NT2/D1 (cell line): ENCODE measurements at regions not wholly inside any gene's neighbourhood (a gene's known extent, or its start where the extent isn't known, plus 50 kb on each side); places are given as distances from the start of the nearest gene placed in this dataset.

ENCODE experiments used
- YY1 ChIP-seq: IDR thresholded peaks from 2 replicates; pipeline ENCODE4 v1.6.1; 2011; ENCODE audit not compliant: insufficient read length, insufficient read depth
- ZNF274 ChIP-seq: IDR thresholded peaks from 2 replicates; pipeline ENCODE4 v1.6.1; 2011; ENCODE audit warnings: mild to moderate bottlenecking, low read depth, low read length

- TF ChIP-seq YY1: no peak
- no peak for TF ChIP-seq ZNF274
These were observed 336.0 kb downstream of the QKI start for GRCh38 chr6:163750431-163751031.
